Activated T-cell treated with anti-CD3 and anti-CD28 coated beads for 48 hours (primary cell): ENCODE measurements at regions not wholly inside any gene's neighbourhood (a gene's known extent, or its start where the extent isn't known, plus 50 kb on each side); places are given as distances from the start of the nearest gene placed in this dataset.

Experiments
- DNase-seq: peaks from one replicate; pipeline ENCODE4 v3.0.0-alpha.2; 2020; ENCODE audit warnings: low read depth

- no peak for DNase-seq
Measured at GRCh38 chr2:120401275-120402066, 55.5 kb downstream of the INHBB start.

GRCh38 chr2:120402067-120402433 lies 56.1 kb downstream of the INHBB start:
- DNase-seq = no peak

DNA sequence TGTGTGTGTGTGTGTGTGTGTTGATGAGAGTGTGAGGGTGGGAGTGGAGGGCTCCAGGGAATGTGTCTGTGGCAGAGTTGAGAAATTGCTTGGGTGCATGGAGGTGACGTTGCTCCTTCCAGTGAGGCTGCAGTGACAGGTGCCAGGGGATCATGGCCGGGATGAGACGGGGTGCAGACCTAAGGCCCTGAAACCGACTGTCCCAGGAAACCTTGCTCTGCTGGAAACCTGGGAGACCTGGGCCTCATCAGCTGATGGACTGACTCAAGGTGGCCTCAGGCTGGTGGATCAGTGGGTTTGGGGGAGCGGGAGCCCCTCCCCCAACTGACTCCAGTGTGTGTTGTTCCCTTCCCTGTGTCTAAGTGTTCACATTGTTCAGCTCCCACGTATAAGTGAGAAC lies 56.6 kb downstream of the INHBB start:
- no peak for DNase-seq

DNA sequence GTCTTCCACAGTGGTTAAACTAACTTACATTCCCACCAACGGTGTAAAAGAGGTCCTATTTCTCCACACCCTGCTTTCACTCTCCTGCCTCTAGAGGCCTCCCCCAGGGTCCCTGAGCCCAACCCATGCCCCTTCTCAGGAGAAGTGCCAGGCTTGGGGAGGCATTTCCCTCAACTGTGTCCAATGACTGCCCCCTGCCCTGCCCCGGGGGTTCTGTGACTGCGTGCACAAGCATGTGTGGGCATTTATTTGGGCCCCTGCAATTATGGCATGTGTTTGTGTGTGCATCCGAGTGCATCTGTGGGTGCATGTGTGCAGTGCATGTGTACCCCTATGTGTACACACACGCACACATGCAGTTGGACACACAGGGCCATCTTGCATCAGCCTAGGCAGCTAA lies 57.3 kb downstream of the INHBB start:
- no peak for DNase-seq

DNA sequence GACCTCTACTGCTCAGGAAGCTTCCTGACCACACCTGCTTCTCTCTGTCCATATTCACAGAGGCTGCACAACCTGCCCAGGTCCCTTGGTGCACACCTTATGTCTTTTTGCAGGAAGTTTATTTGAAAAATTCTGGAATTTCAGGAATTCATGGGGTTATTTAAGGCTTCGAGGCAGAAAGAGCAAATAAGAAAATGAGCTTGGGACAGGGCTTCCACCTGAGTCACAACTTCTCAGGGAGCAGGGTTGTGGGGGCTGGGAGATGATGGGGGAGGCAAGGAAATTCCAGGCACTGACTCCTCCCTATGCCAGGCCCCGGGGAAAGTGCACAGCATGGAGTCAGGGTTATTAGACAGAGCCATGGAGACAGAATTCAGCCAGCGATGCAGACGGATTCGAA lies 57.7 kb downstream of the INHBB start:
- DNase-seq = no peak

- DNase-seq = no peak
Measured at GRCh38 chr2:120404274-120404673, 58.3 kb downstream of the INHBB start.

DNA sequence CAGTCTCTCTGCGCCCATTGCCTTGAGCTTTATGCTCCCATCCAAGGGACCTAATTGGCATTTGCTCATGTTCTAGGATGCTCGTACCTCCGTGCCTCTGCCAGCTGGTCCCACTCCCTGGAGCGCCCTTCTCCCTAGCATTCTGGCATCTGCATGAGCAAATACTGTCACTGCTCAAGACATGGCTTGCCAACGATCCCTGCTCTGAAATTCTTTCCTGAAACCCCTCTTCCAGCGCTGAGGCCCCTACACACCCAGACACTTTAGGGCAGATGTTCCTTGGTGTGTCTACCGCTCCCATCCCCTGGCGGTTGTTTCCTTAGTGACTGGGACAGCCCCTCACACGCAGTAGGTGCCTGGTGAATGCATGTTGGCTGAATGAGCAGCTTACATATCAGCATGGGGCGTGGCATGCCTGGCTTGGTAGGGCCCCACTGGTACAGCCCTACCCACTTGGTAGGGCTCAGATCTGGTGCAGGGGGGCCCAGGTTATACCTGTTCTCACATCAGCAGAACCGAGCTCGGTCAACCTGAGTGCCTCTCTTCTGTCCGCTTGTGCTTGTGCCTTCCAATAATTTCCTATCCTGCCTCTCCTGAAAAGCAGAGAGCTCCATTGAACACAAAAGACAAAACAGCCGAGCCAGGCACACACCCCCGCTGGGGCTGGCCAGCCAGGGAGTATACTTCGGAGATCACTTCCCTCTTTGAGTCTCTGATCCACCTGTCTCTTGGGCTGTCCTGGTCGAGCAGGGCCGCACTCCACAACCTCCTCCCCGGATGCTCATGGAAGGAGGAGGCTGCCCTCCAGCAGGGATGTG lies 59.2 kb downstream of the INHBB start:
- no peak for DNase-seq

DNA sequence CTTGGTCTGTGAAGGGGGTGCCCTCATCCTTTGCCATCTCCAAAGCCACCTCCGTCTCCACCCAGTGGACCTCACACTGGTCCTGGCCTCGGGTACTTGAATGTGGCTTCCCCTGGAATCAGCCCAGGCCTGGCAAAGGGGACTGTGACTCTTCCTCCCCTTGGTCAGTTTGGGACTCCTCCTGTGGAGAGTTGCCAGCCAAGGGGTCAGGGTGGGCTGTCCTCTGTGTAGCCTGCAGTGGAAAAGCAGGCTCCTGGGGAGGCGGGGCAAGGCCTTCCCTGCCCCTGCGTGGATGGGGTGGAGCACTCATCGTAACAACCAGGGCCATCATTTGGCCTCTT lies 59.8 kb downstream of the INHBB start:
- DNase-seq = no peak

DNA sequence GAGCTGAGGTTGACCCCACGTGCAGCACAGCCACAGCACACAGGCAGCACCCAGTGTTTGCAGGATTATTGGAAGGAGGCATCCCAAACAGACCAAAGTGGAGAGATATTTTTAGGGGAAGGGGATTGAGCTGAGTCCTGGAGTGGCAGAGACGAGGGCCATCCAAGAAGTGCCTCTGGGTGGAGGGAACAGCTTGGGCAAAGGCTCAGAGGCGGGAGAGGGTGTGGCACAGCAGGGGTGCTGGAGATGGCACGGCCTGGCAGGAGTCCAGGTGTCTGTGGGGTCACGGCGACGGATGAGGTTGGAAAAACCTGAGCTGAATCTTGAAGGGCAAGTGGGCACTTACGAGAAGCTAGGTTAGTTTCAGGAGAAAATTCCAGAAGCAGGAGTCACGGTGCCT lies 60.6 kb downstream of the INHBB start:
- DNase-seq = no peak

DNA sequence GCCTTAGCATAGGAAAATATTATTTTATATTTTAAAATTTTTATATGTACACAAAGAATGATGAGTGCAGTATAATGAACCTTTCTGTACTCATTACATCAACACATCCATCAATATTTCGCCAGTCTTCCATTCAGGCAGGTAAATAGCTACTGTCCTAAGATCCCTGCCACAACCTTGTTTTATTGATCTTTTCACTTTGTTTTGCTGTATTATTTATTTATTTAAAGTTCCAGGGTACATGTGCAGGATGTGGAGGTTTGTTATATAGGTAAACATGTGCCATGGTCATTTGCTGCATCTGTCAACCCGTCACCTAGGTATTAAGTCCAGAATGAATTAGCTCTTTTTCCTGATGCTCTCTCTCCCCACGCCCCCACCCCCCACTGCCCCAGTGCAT lies 64.6 kb downstream of the INHBB start:
- DNase-seq = no peak

GRCh38 chr2:120415060-120415459 lies 69.1 kb downstream of the INHBB start:
- no peak for DNase-seq

DNA sequence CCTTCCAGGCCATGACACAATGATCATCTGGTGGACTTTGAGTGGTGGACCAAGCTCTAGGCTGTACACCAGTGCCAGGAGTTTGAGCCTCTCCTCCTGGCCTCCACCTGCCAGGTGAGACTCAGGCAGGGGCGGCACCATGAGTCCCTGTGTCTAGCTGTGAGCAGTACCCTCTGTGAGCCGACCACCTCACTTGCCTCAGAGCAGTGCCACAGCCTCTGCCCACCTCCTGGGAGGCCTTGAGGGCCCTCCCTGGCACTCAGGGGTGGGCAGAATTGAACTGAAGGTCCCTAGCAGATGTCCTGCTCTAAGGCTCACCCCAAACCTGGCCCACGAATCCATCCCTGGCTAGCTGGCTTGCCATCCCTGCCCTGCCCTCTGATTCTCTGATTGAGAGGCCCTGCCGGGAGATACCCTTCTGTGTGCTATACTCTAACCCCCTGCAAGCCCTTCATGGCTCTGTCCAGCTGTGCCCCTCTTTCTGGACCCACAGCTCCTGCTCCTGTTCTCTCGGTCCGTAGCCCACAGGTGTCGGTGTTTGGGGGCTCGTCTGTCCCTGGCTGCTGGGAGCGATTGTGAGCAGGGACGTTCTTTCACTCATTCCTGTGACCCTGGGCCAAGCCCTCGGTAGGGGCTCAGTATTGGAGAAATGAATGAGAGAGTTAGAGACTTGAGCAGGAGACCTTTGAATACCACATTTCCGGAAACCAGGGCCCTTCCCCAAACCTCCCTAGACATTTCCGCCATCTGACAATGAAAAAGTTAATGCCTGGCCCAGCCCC lies 70.0 kb downstream of the INHBB start:
- DNase-seq = no peak

GRCh38 chr2:120418174-120418787 lies 72.3 kb downstream of the INHBB start:
- no peak for DNase-seq

DNA sequence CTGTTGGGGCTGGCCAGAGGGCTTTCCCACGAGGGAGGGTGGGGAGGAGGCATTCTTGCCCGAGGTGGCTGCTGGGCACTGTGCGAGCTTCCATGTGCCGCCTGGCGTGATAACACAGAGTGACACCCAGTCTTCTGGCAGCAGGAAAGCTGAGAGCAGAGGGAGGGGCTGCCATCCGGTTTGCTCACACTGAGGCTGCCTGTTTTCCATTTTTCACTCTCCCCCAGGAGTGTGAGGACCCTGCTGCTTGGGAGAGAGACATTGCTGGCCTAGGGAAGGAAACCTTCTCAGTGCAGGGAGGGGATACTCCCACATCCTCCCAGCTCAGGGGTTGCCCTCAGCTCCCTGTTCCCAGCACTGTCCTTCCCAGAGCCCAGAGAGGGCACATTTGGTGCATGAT lies 73.1 kb downstream of the INHBB start:
- DNase-seq = no peak

DNA sequence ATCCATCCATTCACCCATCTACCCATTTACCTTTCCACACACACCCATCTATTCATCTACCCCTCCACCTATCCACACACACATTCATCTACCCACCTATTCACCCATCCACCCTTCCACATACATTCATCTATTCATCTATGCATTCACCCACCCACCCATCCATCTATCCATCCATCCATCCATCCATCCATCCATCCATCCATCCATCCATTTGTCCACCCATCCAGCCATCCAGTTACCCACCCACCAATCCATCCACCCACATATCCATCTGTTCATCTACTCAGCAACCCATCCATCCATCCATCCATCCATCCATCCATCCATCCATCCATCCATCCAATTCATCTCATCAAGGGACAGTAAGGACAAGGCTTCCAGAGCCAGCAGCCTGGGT lies 74.0 kb downstream of the INHBB start:
- DNase-seq = no peak

GRCh38 chr2:120421126-120421829 lies 75.3 kb downstream of the INHBB start:
- no peak for DNase-seq

- DNase-seq = no peak
Measured at GRCh38 chr2:120421830-120422175, 75.9 kb downstream of the INHBB start.

DNA sequence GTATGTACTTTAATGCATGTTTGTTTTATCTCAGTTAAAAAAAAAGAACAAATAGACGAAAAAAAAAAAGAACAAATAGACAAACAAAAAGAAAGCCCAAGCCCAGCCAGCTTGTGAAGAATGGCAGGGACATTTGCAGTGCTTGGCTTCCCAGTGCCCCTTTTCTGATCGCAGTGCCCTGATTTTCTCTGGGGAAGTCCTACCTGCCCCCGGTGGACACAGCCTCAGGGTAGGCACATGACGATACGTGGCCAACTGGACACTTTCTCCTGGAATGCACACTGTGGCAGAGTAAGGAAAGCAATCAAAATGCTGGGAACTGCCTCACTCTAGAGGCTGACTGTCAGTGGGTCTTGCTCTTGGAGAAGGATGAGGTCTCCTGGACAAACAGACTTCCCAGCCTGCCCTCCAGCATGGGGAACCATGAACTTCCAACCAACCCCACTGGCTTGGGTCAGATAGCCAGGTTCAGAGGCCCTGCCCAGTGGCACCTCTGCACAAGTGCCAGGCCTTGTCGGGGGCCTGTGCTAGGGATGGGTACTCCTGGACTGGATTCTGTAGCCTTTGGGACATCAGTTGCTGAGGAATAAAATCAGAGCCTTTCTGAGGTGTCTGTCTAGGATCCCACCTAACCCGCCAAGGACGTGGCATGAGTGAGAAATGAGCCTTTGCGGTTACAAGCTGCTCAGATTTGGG lies 76.7 kb downstream of the INHBB start:
- DNase-seq = no peak

DNA sequence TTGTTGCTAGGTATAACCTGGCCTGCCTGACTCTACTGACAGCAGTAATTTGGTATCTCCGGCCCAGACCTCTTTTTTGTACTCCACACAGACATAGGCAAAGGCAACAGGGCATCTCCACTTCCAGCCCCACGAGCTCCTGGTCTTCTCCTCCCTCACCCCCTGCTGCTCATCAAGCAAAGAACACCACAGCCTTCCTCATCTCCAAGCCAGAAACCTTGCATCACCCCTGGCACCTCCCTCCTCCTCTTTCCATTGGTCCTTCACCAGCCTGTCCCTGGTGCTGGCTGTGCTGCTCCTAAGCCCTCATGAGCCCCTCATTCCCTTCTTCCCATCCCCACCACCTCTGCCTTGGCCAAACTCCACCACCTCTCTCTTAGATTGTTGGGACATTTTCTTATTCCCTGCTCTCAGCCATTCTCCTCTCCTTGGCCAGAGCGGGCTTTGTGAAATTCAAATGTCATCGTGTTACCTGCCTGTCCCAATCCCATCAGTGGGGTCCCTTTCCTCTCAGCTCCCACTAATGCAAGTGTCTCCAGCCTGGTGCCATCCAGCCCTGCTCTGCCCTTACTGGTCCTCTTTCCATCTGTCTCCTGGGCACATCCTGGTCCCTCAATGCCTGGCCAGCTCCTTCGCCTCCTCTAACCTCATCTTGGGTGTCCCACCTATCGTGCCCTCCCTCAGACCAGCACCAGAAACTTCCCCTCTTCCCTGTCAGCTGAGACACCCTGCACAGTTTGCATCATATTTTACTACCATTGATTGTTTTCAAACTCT lies 77.4 kb downstream of the INHBB start:
- no peak for DNase-seq

- no peak for DNase-seq
Measured at GRCh38 chr2:120424274-120424796, 78.4 kb downstream of the INHBB start.
